Parathyroid adenoma (tissue), 2 donors: ENCODE measurements at regions not wholly inside any gene's neighbourhood (a gene's known extent, or its start where the extent isn't known, plus 50 kb on each side); places are given as distances from the start of the nearest gene placed in this dataset.

Experiments used
- H2AFZ ChIP-seq: fragments of 300-600 bp; sonication (generic); one replicate; pipeline ENCODE4 v1.7.0; 2017; ENCODE audit warnings: antibody characterized with exemption, mild to moderate bottlenecking
- H3K27ac ChIP-seq: fragments of 300-600 bp; sonication (generic); one replicate; pipeline ENCODE4 v1.7.0; 2017
- H3K27me3 ChIP-seq: fragments of 300-600 bp; sonication (generic); one replicate; pipeline ENCODE4 v1.7.0; 2017; ENCODE audit warnings: low read length; ENCODE audit not compliant: control insufficient read depth, insufficient read depth
- H3K36me3 ChIP-seq: fragments of 300-600 bp; sonication (generic); one replicate; pipeline ENCODE4 v1.7.0; 2017; ENCODE audit warnings: low read length; ENCODE audit not compliant: control insufficient read depth, insufficient read depth
- H3K4me1 ChIP-seq: fragments of 300-600 bp; sonication (generic); one replicate; pipeline ENCODE4 v1.7.0; 2017; ENCODE audit warnings: control low read depth
- H3K4me2 ChIP-seq: fragments of 300-600 bp; sonication (generic); one replicate; pipeline ENCODE4 v1.7.0; 2017; ENCODE audit warnings: low read length
- H3K4me3 ChIP-seq: fragments of 300-600 bp; sonication (generic); one replicate; pipeline ENCODE4 v1.7.0; 2017; ENCODE audit warnings: low read depth, low read length
- H3K79me2 ChIP-seq: fragments of 300-600 bp; sonication (generic); one replicate; pipeline ENCODE4 v1.7.0; 2017; ENCODE audit warnings: control low read depth
- H3K9ac ChIP-seq: fragments of 300-600 bp; sonication (generic); one replicate; pipeline ENCODE4 v1.7.0; 2017; ENCODE audit warnings: mild to moderate bottlenecking
- H3K9me3 ChIP-seq: fragments of 300-600 bp; sonication (generic); one replicate; pipeline ENCODE4 v1.7.0; 2017; ENCODE audit warnings: low read length; ENCODE audit not compliant: control insufficient read depth
- TF ChIP-seq, protein P1 (sequence below): fragments of 300-600 bp; sonication (generic); IDR thresholded peaks from one replicate; pipeline ENCODE4 v1.7.0; 2017; ENCODE audit warnings: antibody characterized with exemption, mild to moderate bottlenecking
- donor health status: primary hyperparathyroidism.

- no peak overlapping the region for H3K4me3 ChIP-seq
- no peak overlapping the region for H3K27ac ChIP-seq
- no peak overlapping the region for H3K4me2 ChIP-seq
- H3K9me3 ChIP-seq, result no peaks in the 10 kb centered on the region
- no peaks in the 10 kb centered on the region for H3K36me3 ChIP-seq
- no peaks in the 10 kb centered on the region for H3K27me3 ChIP-seq
- H3K4me1 ChIP-seq, result peaks cover 20% of the 10 kb centered on the region
- no peak overlapping the region for H3K9ac ChIP-seq
- TF ChIP-seq, protein P1, sequence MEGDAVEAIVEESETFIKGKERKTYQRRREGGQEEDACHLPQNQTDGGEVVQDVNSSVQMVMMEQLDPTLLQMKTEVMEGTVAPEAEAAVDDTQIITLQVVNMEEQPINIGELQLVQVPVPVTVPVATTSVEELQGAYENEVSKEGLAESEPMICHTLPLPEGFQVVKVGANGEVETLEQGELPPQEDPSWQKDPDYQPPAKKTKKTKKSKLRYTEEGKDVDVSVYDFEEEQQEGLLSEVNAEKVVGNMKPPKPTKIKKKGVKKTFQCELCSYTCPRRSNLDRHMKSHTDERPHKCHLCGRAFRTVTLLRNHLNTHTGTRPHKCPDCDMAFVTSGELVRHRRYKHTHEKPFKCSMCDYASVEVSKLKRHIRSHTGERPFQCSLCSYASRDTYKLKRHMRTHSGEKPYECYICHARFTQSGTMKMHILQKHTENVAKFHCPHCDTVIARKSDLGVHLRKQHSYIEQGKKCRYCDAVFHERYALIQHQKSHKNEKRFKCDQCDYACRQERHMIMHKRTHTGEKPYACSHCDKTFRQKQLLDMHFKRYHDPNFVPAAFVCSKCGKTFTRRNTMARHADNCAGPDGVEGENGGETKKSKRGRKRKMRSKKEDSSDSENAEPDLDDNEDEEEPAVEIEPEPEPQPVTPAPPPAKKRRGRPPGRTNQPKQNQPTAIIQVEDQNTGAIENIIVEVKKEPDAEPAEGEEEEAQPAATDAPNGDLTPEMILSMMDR, result no peak
- H2AFZ ChIP-seq, result no peak overlapping the region
- H3K79me2 ChIP-seq, result no peaks in the 10 kb centered on the region
Observed at GRCh38 chr10:44297963-44298362, 86.9 kb downstream of the CXCL12 start.

GRCh38 chr10:44295644-44296241 lies 89.2 kb downstream of the CXCL12 start:
- no peak overlapping the region for H3K4me2 ChIP-seq
- TF ChIP-seq, protein P1, result no peak
- H3K9me3 ChIP-seq, result no peaks in the 10 kb centered on the region
- H3K27me3 ChIP-seq, result no peaks in the 10 kb centered on the region
- H3K4me3 ChIP-seq, result no peak overlapping the region
- no peaks in the 10 kb centered on the region for H3K79me2 ChIP-seq
- peak overlapping the region; percentile 18 for H2AFZ ChIP-seq
- H3K9ac ChIP-seq, result no peak overlapping the region
- H3K36me3 ChIP-seq, result no peaks in the 10 kb centered on the region
- no peak overlapping the region for H3K27ac ChIP-seq
- peaks cover 3% of the 10 kb centered on the region for H3K4me1 ChIP-seq

DNA sequence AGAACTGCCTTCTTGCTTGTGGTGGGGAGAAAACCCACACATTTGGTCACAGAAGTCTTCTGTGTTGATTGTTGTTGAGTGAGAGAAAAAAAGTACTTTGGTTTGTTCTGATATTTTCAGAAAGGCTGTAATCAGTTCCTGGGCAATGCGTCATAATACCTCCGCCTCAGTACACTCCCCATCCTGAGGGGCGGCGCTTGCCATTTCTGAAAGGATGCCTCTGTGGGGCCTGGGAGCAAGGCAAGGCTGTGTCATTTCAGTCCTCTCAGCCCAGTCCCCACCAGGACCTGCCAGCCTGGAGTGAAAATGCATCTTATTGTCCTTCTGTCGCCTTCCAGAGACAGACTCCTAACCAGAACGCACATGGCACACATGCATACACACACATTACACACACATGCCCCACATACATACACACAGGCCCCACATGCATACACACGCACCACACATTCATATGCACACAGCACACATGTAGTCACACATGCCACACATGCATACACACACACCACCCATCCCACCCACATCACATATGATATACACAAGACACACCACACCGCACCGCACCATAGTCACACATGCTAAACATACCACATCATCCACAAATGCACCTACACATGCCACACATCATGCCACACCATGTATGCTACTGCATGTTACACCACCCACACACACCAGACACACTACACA lies 90.0 kb downstream of the CXCL12 start:
- H3K4me3 ChIP-seq, result no peak overlapping the region
- H3K36me3 ChIP-seq, result no peaks in the 10 kb centered on the region
- H3K9ac ChIP-seq, result no peak overlapping the region
- H3K9me3 ChIP-seq, result no peaks in the 10 kb centered on the region
- no peak overlapping the region for H2AFZ ChIP-seq
- H3K4me2 ChIP-seq, result no peak overlapping the region
- no peaks in the 10 kb centered on the region for H3K4me1 ChIP-seq
- H3K27ac ChIP-seq, result peak overlapping the region; percentile 22
- TF ChIP-seq, protein P1, result no peak
- no peaks in the 10 kb centered on the region for H3K79me2 ChIP-seq
- H3K27me3 ChIP-seq, result no peaks in the 10 kb centered on the region

GRCh38 chr10:44293842-44294241 lies 91.1 kb downstream of the CXCL12 start:
- no peak overlapping the region for H3K4me2 ChIP-seq
- H3K27ac ChIP-seq, result peak overlapping the region; percentile 53
- TF ChIP-seq, protein P1, result no peak
- H3K9ac ChIP-seq, result no peak overlapping the region
- no peaks in the 10 kb centered on the region for H3K36me3 ChIP-seq
- no peaks in the 10 kb centered on the region for H3K79me2 ChIP-seq
- no peaks in the 10 kb centered on the region for H3K4me1 ChIP-seq
- H3K9me3 ChIP-seq, result no peaks in the 10 kb centered on the region
- no peak overlapping the region for H3K4me3 ChIP-seq
- peak overlapping the region; percentile 75 for H2AFZ ChIP-seq
- H3K27me3 ChIP-seq, result no peaks in the 10 kb centered on the region
